ENCODE measurements at regions not wholly inside any gene's neighbourhood (a gene's known extent, or its start where the extent isn't known, plus 50 kb on each side); places are given as distances from the start of the nearest gene placed in this dataset.

- no peak overlapping the region for H3K27ac ChIP-seq (ENCODE audit: extremely low read depth, low read depth, low read length)
- CTCF ChIA-PET = no interaction called here
- H3K4me3 ChIP-seq (ENCODE audit: low read depth, low read length) = no peak overlapping the region
- TF ChIP-seq GLI2 (tag by site-specific recombination; IDR thresholded peaks at IDR 0.05; ENCODE audit: borderline replicate concordance, low read depth) (no peak), ZNF596 (tag by site-specific recombination; IDR thresholded peaks at IDR 0.05) (no peak)
- no peaks in the 10 kb centered on the region for H3K4me1 ChIP-seq (ENCODE audit: control insufficient read depth, insufficient read depth, low read length)
- H3K36me3 ChIP-seq (ENCODE audit: control insufficient read depth in 2 of 2, insufficient read depth in 1 of 2, low read length in 2 of 2) = no peaks in the 10 kb centered on the region
- H3K9me3 ChIP-seq (ENCODE audit: control insufficient read depth, insufficient read depth, low read depth, low read length) = no peaks in the 10 kb centered on the region
- POLR2A ChIA-PET = no interaction called here
Measured at GRCh38 chr10:109778993-109779392, 144.3 kb downstream of the XPNPEP1 start.

GRCh38 chr10:109774121-109774440 lies 149.2 kb downstream of the XPNPEP1 start:
- H3K27ac ChIP-seq (ENCODE audit: extremely low read depth, low read depth, low read length) = no peak overlapping the region
- CTCF ChIA-PET = interaction anchor here (0.6 to 1.8 kb wide), 18 partner anchors 8 to 1739 kb away, joined by 3 to 7 read pairs (median 4); no protein-coding TSS in a partner anchor
- TF ChIP-seq ZNF48 (tag by site-specific recombination; IDR thresholded peaks at IDR 0.05) (no peak), HOXC10 (CRISPR knock-in tag; IDR thresholded peaks at IDR 0.05) (no peak), ZNF473 (tag by site-specific recombination; IDR thresholded peaks at IDR 0.05) (no peak), ZNF837 (tag by site-specific recombination; IDR thresholded peaks at IDR 0.05) (no peak)
- POLR2A ChIA-PET = no interaction called here
- no peaks in the 10 kb centered on the region for H3K36me3 ChIP-seq (ENCODE audit: control insufficient read depth in 2 of 2, insufficient read depth in 1 of 2, low read length in 2 of 2)
- H3K9me3 ChIP-seq (ENCODE audit: control insufficient read depth, insufficient read depth, low read depth, low read length) = no peaks in the 10 kb centered on the region
- no peaks in the 10 kb centered on the region for H3K4me1 ChIP-seq (ENCODE audit: control insufficient read depth, insufficient read depth, low read length)
- no peak overlapping the region for H3K4me3 ChIP-seq (ENCODE audit: low read depth, low read length)

DNA sequence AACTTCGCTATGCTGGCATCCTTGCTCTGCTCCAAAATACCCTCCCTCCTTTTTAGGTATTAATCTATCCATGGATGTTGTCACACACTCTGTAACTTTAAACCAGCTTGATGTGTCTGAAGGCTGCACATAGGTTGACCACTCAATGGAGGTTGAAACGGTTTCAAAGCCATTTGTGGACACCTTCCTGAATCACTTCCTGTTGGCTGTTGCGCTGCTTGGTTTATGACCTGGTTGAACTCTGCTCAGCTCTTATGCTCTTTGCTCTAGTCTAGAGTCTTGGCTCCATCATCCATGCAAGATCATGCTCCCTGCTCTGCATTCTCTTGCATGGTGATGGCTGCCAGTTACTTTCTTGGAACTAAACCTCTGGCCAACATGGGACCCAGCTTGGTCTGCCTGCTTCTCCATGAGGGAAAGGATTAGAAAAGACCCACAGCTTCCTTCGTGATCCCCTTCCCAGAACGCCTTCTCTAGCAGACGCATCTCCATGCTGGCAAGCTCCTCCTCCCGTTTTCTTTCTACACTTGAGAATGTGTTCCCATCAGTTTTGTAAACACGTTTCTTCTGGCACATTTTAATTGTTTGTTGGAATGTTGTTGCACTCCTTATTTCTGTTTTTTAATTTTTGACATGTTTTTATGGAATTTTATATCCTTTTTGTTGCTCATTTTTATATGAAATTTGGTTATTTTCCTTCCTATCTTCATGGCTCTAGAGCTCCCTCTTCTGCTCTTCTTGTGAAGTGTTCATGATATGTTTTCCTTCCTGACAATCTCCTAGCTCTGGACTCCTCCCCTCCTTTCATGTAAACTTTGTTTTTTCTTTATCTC lies 149.8 kb downstream of the XPNPEP1 start:
- no peak overlapping the region for H3K4me3 ChIP-seq (ENCODE audit: low read depth, low read length)
- no peaks in the 10 kb centered on the region for H3K4me1 ChIP-seq (ENCODE audit: control insufficient read depth, insufficient read depth, low read length)
- H3K36me3 ChIP-seq (ENCODE audit: control insufficient read depth in 2 of 2, insufficient read depth in 1 of 2, low read length in 2 of 2) = no peaks in the 10 kb centered on the region
- no peak overlapping the region for H3K27ac ChIP-seq (ENCODE audit: extremely low read depth, low read depth, low read length)
- TF ChIP-seq TRIM28 (IDR thresholded peaks at IDR 0.05; ENCODE audit: borderline replicate concordance, low read length) = no peak
- TF ChIP-seq ZNF654 (tag by site-specific recombination; IDR thresholded peaks at IDR 0.05; ENCODE audit: low read depth) = peak; percentile 83
- TF ChIP-seq AEBP2 (tag by site-specific recombination; IDR thresholded peaks at IDR 0.05; ENCODE audit: borderline replicate concordance) = no peak
- TF ChIP-seq CTCF (tag by site-specific recombination; IDR thresholded peaks at IDR 0.05) = peak; percentile 56
- ChIA-PET POLR2A (no interaction called here), CTCF (interaction anchor here (0.6 to 1.8 kb wide), 22 partner anchors 9 to 1738 kb away, joined by 3 to 7 read pairs (median 4); no protein-coding TSS in a partner anchor)
- no peaks in the 10 kb centered on the region for H3K9me3 ChIP-seq (ENCODE audit: control insufficient read depth, insufficient read depth, low read depth, low read length)

GRCh38 chr10:109770663-109771062 lies 152.6 kb downstream of the XPNPEP1 start:
- CTCF ChIA-PET = interaction anchor here (0.5 to 0.7 kb wide), 4 partner anchors 82 to 1213 kb away, joined by 3 to 4 read pairs (median 3); no protein-coding TSS in a partner anchor

More at GRCh38 chr10:109770663-109771062, 152.6 kb downstream of the XPNPEP1 start:
- Histone ChIP-seq H3K9me3 (ENCODE audit: control insufficient read depth, insufficient read depth, low read depth, low read length) (no peaks in the 10 kb centered on the region), H3K27ac (ENCODE audit: extremely low read depth, low read depth, low read length) (no peak overlapping the region), H3K4me1 (ENCODE audit: control insufficient read depth, insufficient read depth, low read length) (no peaks in the 10 kb centered on the region), H3K36me3 (ENCODE audit: control insufficient read depth in 2 of 2, insufficient read depth in 1 of 2, low read length in 2 of 2) (no peaks in the 10 kb centered on the region), H3K4me3 (ENCODE audit: low read depth, low read length) (no peak overlapping the region)
- TF ChIP-seq SETDB1 (IDR thresholded peaks at IDR 0.05; ENCODE audit: insufficient read length, low read length) (no peak), ZNF561 (tag by site-specific recombination; IDR thresholded peaks at IDR 0.05; ENCODE audit: borderline replicate concordance) (no peak), ZNF302 (tag by site-specific recombination; IDR thresholded peaks at IDR 0.05; ENCODE audit: low read depth) (no peak), ZNF776 (tag by site-specific recombination; IDR thresholded peaks at IDR 0.05; ENCODE audit: borderline replicate concordance) (no peak)
- TF ChIP-seq, protein P1, sequence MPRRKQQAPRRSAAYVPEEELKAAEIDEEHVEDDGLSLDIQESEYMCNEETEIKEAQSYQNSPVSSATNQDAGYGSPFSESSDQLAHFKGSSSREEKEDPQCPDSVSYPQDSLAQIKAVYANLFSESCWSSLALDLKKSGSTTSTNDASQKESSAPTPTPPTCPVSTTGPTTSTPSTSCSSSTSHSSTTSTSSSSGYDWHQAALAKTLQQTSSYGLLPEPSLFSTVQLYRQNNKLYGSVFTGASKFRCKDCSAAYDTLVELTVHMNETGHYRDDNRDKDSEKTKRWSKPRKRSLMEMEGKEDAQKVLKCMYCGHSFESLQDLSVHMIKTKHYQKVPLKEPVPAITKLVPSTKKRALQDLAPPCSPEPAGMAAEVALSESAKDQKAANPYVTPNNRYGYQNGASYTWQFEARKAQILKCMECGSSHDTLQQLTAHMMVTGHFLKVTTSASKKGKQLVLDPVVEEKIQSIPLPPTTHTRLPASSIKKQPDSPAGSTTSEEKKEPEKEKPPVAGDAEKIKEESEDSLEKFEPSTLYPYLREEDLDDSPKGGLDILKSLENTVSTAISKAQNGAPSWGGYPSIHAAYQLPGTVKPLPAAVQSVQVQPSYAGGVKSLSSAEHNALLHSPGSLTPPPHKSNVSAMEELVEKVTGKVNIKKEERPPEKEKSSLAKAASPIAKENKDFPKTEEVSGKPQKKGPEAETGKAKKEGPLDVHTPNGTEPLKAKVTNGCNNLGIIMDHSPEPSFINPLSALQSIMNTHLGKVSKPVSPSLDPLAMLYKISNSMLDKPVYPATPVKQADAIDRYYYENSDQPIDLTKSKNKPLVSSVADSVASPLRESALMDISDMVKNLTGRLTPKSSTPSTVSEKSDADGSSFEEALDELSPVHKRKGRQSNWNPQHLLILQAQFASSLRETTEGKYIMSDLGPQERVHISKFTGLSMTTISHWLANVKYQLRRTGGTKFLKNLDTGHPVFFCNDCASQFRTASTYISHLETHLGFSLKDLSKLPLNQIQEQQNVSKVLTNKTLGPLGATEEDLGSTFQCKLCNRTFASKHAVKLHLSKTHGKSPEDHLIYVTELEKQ (tag by site-specific recombination; IDR thresholded peaks at IDR 0.05; ENCODE audit: borderline replicate concordance) = no peak
- POLR2A ChIA-PET = no interaction called here
